ENCODE measurements at regions not wholly inside any gene's neighbourhood (a gene's known extent, or its start where the extent isn't known, plus 50 kb on each side); places are given as distances from the start of the nearest gene placed in this dataset.
"Not testable (repeated sequence)": the region's sequence is repeated elsewhere in the genome, so short reads cannot be mapped to it uniquely, and the experiment has no call there.

GRCh38 chr10:114716811-114717404, 58.8 kb upstream of the ABLIM1 start:
- no peaks in the 10 kb centered on the region for H3K79me2 ChIP-seq (ENCODE audit: control insufficient read depth, insufficient read depth, low read length)
- H3K4me2 ChIP-seq (replicated peaks; ENCODE audit: low read depth, low read length, poor library complexity, severe bottlenecking): no peak overlapping the region
- H3K27me3 ChIP-seq (replicated peaks in 1 of 4; ENCODE audit: control extremely low read depth in 1 of 4, control insufficient read depth in 3 of 4, insufficient read depth in 4 of 4, low read length in 3 of 4): peaks cover 0 to 3% (median under 1%) of the 10 kb centered on the region in 4 experiments
- TF ChIP-seq CTCF (IDR thresholded peaks at IDR 0.05) (no peak), EZH2 (IDR thresholded peaks at IDR 0.05; ENCODE audit: borderline replicate concordance, insufficient read depth, low read depth, low read length, poor library complexity, severe bottlenecking) (no peak)
- no peaks in the 10 kb centered on the region for H4K20me1 ChIP-seq (ENCODE audit: control insufficient read depth, insufficient read depth, low read length, poor library complexity, severe bottlenecking)
- no peak overlapping the region for H3K27ac Mint-ChIP-seq
- no peak overlapping the region for H3K9ac ChIP-seq (ENCODE audit: low read length)
- H3K4me3 ChIP-seq (ENCODE audit: control extremely low read depth in 1 of 5, extremely low read depth in 1 of 5, insufficient read depth in 1 of 5, low read depth in 2 of 5, low read length in 4 of 5): no peak overlapping the region
- no peaks in the 10 kb centered on the region for H3K4me1 ChIP-seq (ENCODE audit: control insufficient read depth in 2 of 2, insufficient read depth in 2 of 2, low read length in 2 of 2)
- H3K27me3 Mint-ChIP-seq: peaks cover 17% of the 10 kb centered on the region
- no peaks in the 10 kb centered on the region for H3K9me3 Mint-ChIP-seq (ENCODE audit: insufficient read depth)
- H3K9me3 ChIP-seq (ENCODE audit: control extremely low read depth in 1 of 3, control insufficient read depth in 2 of 3, insufficient read depth in 1 of 3, low read length in 2 of 3): no peaks in the 10 kb centered on the region
- POLR2A ChIA-PET: no interaction called here
- H2AFZ ChIP-seq (ENCODE audit: insufficient read depth, low read depth, low read length, poor library complexity, severe bottlenecking): no peak overlapping the region
- WGBS (ENCODE audit: insufficient coverage): no CpG with 5 or more reads among the region's 2 CpGs
- DNase-seq (no peak), ATAC-seq (ENCODE audit: low read depth) (no peak)
- no peak overlapping the region for H3K4me3 Mint-ChIP-seq
- intact Hi-C loops (cut with micrococcal nuclease): no loop called here
- CTCF ChIA-PET: no interaction called here
- H3K4me1 Mint-ChIP-seq: no peaks in the 10 kb centered on the region
- H3K27ac ChIP-seq (ENCODE audit: low read length in 2 of 2): no peak overlapping the region
- no peaks in the 10 kb centered on the region for H3K36me3 ChIP-seq (replicated peaks in 1 of 2; ENCODE audit: control extremely low read depth in 1 of 2, control insufficient read depth in 1 of 2, extremely low read depth in 1 of 2, insufficient read depth in 2 of 2, low read length in 1 of 2)

- DNase-seq; H3K9me3 ChIP-seq (ENCODE audit: control extremely low read depth in 1 of 3, control insufficient read depth in 2 of 3, insufficient read depth in 1 of 3, low read length in 2 of 3); H3K9me3 Mint-ChIP-seq (ENCODE audit: insufficient read depth); H3K9ac ChIP-seq (ENCODE audit: low read length); ATAC-seq (ENCODE audit: low read depth); H2AFZ ChIP-seq (ENCODE audit: insufficient read depth, low read depth, low read length, poor library complexity, severe bottlenecking); H3K79me2 ChIP-seq (ENCODE audit: control insufficient read depth, insufficient read depth, low read length); H3K4me1 Mint-ChIP-seq; intact Hi-C loops (cut with micrococcal nuclease); H3K27ac Mint-ChIP-seq; H4K20me1 ChIP-seq (ENCODE audit: control insufficient read depth, insufficient read depth, low read length, poor library complexity, severe bottlenecking); H3K4me3 Mint-ChIP-seq; H3K4me3 ChIP-seq (ENCODE audit: control extremely low read depth in 1 of 5, extremely low read depth in 1 of 5, insufficient read depth in 1 of 5, low read depth in 2 of 5, low read length in 4 of 5); H3K4me1 ChIP-seq (ENCODE audit: control insufficient read depth in 2 of 2, insufficient read depth in 2 of 2, low read length in 2 of 2); H3K27me3 ChIP-seq (replicated peaks in 1 of 4; ENCODE audit: control extremely low read depth in 1 of 4, control insufficient read depth in 3 of 4, insufficient read depth in 4 of 4, low read length in 3 of 4); POLR2A ChIA-PET; CTCF ChIA-PET; H3K27ac ChIP-seq (ENCODE audit: low read length in 2 of 2); H3K4me2 ChIP-seq (replicated peaks; ENCODE audit: low read depth, low read length, poor library complexity, severe bottlenecking); H3K36me3 ChIP-seq (replicated peaks in 1 of 2; ENCODE audit: control extremely low read depth in 1 of 2, control insufficient read depth in 1 of 2, extremely low read depth in 1 of 2, insufficient read depth in 2 of 2, low read length in 1 of 2): not testable (repeated sequence)
- peaks cover 11% of the 10 kb centered on the region for H3K27me3 Mint-ChIP-seq
Measured at GRCh38 chr10:114717881-114718280, 59.8 kb upstream of the ABLIM1 start.
